Spleen (tissue), 11 donors: ENCODE measurements at regions not wholly inside any gene's neighbourhood (a gene's known extent, or its start where the extent isn't known, plus 50 kb on each side); places are given as distances from the start of the nearest gene placed in this dataset.

Experiments used
- DNase-seq: peaks from one replicate; pipeline ENCODE4 v3.0.0-alpha.2; 2020
- H3K27ac ChIP-seq, 8 donors: fragments of 200-600 bp; sonication (generic) in 7 of 8; 1 replicate in 4 of 8; 2 replicates in 4 of 8; pipeline versions ENCODE4 v1.5.0 to v1.8.0; 2016 to 2021; ENCODE audit warnings: inconsistent platforms in 4 of 8, mild to moderate bottlenecking in 4 of 8, moderate library complexity in 1 of 8
- H3K27me3 ChIP-seq, 7 donors: fragments of 200-600 bp; sonication (generic) in 6 of 7; replicated peaks in 1 of 7; 1 replicate in 4 of 7; 2 replicates in 3 of 7; pipeline versions ENCODE4 v1.5.0 to v1.8.0; 2016 to 2021; ENCODE audit warnings: inconsistent platforms in 3 of 7, mild to moderate bottlenecking in 1 of 7
- H3K36me3 ChIP-seq, 6 donors: fragments of 200-600 bp; sonication (generic) in 5 of 6; 1 replicate in 4 of 6; 2 replicates in 2 of 6; pipeline versions ENCODE4 v1.5.0 to v1.8.0; 2016 to 2021; ENCODE audit warnings: inconsistent platforms in 2 of 6
- H3K4me1 ChIP-seq, 6 donors: fragments of 200-600 bp; sonication (generic) in 5 of 6; 1 replicate in 3 of 6; 2 replicates in 3 of 6; pipeline versions ENCODE4 v1.5.0 to v1.8.0; 2016 to 2021; ENCODE audit warnings: inconsistent platforms in 3 of 6
- H3K4me3 ChIP-seq, 8 donors: fragments of 200-600 bp; sonication (generic) in 7 of 8; 1 replicate in 4 of 8; 2 replicates in 4 of 8; pipeline versions ENCODE4 v1.5.0 to v1.8.0; 2016 to 2021; ENCODE audit warnings: inconsistent platforms in 4 of 8, mild to moderate bottlenecking in 4 of 8, moderate library complexity in 2 of 8
- H3K9me3 ChIP-seq, 8 donors: fragments of 200-600 bp; sonication (generic) in 7 of 8; 1 replicate in 4 of 8; 2 replicates in 4 of 8; pipeline versions ENCODE4 v1.5.0 to v1.8.0; 2016 to 2021; ENCODE audit warnings: inconsistent platforms in 4 of 8
- CTCF ChIP-seq, 11 experiments: fragments of 200-600 bp in 7 of 11; fragments of 450-650 bp in 4 of 11; sonication (generic) in 4 of 11; IDR thresholded peaks in 8 of 11; conservative IDR thresholded peaks in 3 of 11; 1 replicate in 7 of 11; 2 replicates in 4 of 11; pipeline versions ENCODE4 v1.4.0 to v1.8.0; 2016 to 2021; ENCODE audit warnings: antibody characterized with exemption in 11 of 11, inconsistent platforms in 4 of 11, mild to moderate bottlenecking in 1 of 11
- POLR2A ChIP-seq, 3 donors: fragments of 450-650 bp; IDR thresholded peaks; one replicate each; pipeline ENCODE4 v1.5.1; 2017; ENCODE audit warnings: antibody characterized with exemption in 3 of 3, mild to moderate bottlenecking in 1 of 3
- POLR2AphosphoS5 ChIP-seq, 3 donors: sonication (generic); formaldehyde crosslinking; IDR thresholded peaks; one replicate each; pipeline ENCODE4 v1.5.1; 2017; ENCODE audit warnings: antibody characterized with exemption in 3 of 3
- WGBS, 5 donors: extraction: QIAGEN DNeasy Blood & Tissue Kit in 3 of 5; methylation state at CpG; one replicate each; pipeline versions ENCODE4 v1.1.5 to v1.1.7; 2013 to 2018; 5-methylcytosine and 5-hydroxymethylcytosine counted together
- intact Hi-C: fragments of 100-400 bp; cut with DNase I; formaldehyde crosslinking; loops from one replicate; pipeline ENCODE4 v1.15.0; 2023; ENCODE audit warnings: low total_unique reads
- donor health status: healthy with polysubstance abuse.
- donor health status: DM: no; HTN: no; CAD: no; lungs with moderate emphysema.
- donor health status: DM: no; HTN: no; CAD: no.
- donor health status: Bipolar disorder and iron deficiency.
- donor health status: healthy.
- donor health status: DM: no; HTN: no; CAD: no.
- donor health status: DM: yes; HTN: yes; CAD: no.

DNA sequence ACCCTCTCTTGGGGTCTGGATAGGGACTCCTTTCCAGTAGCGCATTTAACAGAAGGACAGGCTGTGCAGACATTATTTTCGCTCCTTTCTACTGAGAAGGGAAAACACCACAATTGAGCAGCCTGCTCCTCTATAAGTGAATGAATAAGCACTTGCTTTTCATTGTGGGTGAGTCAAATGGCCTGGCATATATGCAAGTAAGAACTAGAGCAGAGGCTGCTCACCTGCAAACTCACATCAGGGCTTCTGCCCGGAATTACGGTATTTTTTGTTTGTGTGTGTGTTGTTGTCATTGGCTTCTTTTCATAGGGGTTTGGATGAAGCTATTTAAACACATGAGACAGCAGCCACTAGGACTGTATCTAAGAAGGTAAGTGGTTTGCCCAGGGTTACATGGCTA lies 200.1 kb upstream of the CAMK1G start:
- no peak overlapping the region for H3K27ac ChIP-seq
- 87 to 95% (median 92%) methylated on average over 4 of the region's 4 CpGs for WGBS, 5 donors
- no peaks in the 10 kb centered on the region for H3K4me1 ChIP-seq
- DNase-seq: no peak
- intact Hi-C loops: no loop called here
- no peaks in the 10 kb centered on the region for H3K9me3 ChIP-seq
- no peaks in the 10 kb centered on the region for H3K27me3 ChIP-seq
- no peak for TF ChIP-seq POLR2A (IDR thresholded peaks at IDR 0.05)
- no peak for TF ChIP-seq POLR2AphosphoS5 (IDR thresholded peaks at IDR 0.05)
- TF ChIP-seq CTCF (IDR thresholded peaks at IDR 0.05 in 8 of 11, conservative IDR thresholded peaks at IDR 0.05 in 3 of 11): no peak
- H3K36me3 ChIP-seq: no peaks in the 10 kb centered on the region
- no peak overlapping the region for H3K4me3 ChIP-seq

DNA sequence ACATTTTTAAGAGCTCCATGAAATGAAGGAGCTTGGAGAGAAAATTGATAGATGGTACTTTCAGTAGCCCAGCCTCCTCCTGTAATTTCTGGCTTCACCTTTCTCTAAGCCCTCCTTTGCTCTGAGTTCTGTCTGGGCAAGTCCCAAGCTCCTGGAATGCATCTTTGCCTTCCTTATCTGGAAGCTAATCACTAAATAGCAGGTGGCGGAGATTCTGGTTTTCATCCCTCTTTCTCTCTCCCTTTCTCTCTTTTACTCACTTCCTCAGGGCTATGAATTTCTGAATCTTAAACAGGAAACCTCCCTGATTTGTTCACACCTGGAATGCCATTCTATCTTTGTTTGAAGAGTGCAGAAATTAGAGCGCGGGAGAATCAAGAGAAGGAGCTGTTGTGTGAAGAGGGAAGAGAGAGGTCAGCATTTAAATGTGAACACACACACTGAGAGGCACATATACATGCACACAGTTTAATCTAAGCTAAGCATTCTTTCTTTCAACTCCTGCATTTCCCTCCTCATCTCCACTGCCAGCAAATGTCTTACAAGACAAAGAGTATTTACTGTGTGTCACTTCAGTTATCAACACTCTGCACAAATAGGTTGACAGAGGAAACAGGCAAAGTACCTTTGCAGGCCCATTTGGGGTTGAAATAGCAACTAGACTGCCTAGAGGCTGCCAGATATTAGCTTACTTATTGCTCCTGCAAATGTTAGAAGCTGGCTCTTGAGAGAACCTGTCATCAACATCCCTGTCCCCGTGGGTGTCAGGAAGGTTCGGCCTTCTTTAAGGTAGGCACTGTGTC lies 199.4 kb upstream of the CAMK1G start:
- Histone ChIP-seq H3K27ac (no peak overlapping the region), H3K36me3 (no peaks in the 10 kb centered on the region)
- WGBS, 5 donors: 75 to 92% (median 89%) methylated on average over 5 of the region's 5 CpGs

GRCh38 chr1:209384710-209385550 lies 198.6 kb upstream of the CAMK1G start:
- Histone ChIP-seq H3K9me3 (no peaks in the 10 kb centered on the region), H3K36me3 (no peaks in the 10 kb centered on the region), H3K4me1 (no peaks in the 10 kb centered on the region), H3K27me3 (no peaks in the 10 kb centered on the region), H3K4me3 (no peak overlapping the region), H3K27ac (no peak overlapping the region)
- 84 to 96% (median 92%) methylated on average over 2 of the region's 2 CpGs for WGBS, 5 donors
- TF ChIP-seq POLR2A (IDR thresholded peaks at IDR 0.05): no peak
- DNase-seq: no peak
- intact Hi-C loops: no loop called here

More for the DNA sequence above, 199.4 kb upstream of the CAMK1G start:
- no peaks in the 10 kb centered on the region for H3K4me1 ChIP-seq
- intact Hi-C loops: no loop called here
- no peaks in the 10 kb centered on the region for H3K27me3 ChIP-seq
- TF ChIP-seq CTCF (IDR thresholded peaks at IDR 0.05 in 8 of 11, conservative IDR thresholded peaks at IDR 0.05 in 3 of 11): no peak
- H3K9me3 ChIP-seq: no peaks in the 10 kb centered on the region
- no peak for DNase-seq
- H3K4me3 ChIP-seq: no peak overlapping the region

GRCh38 chr1:209386156-209386555 lies 197.4 kb upstream of the CAMK1G start:
- DNase-seq: no peak
- 61 to 87% (median 79%) methylated on average over 2 of the region's 2 CpGs for WGBS, 5 donors
- Histone ChIP-seq H3K27ac (no peak overlapping the region), H3K4me3 (no peak overlapping the region), H3K36me3 (no peaks in the 10 kb centered on the region), H3K9me3 (no peaks in the 10 kb centered on the region), H3K4me1 (no peaks in the 10 kb centered on the region), H3K27me3 (no peaks in the 10 kb centered on the region)
- intact Hi-C loops: no loop called here
- TF ChIP-seq CTCF (IDR thresholded peaks at IDR 0.05 in 8 of 11, conservative IDR thresholded peaks at IDR 0.05 in 3 of 11) (no peak), POLR2A (IDR thresholded peaks at IDR 0.05) (no peak), POLR2AphosphoS5 (IDR thresholded peaks at IDR 0.05) (no peak)
